ENCODE measurements at regions not wholly inside any gene's neighbourhood (a gene's known extent, or its start where the extent isn't known, plus 50 kb on each side); places are given as distances from the start of the nearest gene placed in this dataset.

DNA sequence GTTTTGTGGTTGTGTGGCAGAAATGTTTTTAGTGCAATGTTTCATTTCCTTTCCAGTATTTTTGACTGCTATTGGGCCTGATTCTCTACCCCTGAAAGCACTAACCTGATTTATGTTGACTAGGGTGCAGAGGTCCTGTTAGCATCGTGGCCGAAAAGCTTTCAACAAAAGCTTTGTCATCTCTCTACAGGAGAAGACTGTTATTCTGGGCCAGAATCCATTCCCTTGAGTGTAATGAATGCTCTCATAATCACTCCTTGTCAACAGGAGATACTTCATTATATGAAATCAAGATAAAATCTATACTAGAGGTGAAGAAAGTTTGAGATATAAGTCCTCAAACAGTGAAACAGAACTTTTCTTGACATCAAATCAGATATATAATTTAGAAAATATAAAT lies 195.5 kb downstream of the ZNF330 start:
- no peaks in the 10 kb centered on the region for H3K27me3 Mint-ChIP-seq (ENCODE audit: low read depth)
- no peak for DNase-seq (ENCODE audit: low spot score)
- CTCF ChIA-PET: no interaction called here
- no peak for TF ChIP-seq ZNF232 (CRISPR knock-in tag; IDR thresholded peaks at IDR 0.05)
- no peak for TF ChIP-seq SOX15 (CRISPR knock-in tag; IDR thresholded peaks at IDR 0.05)
- TF ChIP-seq FOXP1 (CRISPR knock-in tag; IDR thresholded peaks at IDR 0.05; ENCODE audit: borderline replicate concordance): no peak
- no peak for TF ChIP-seq ZNF512 (CRISPR knock-in tag; IDR thresholded peaks at IDR 0.05; ENCODE audit: borderline replicate concordance)
- no peak for TF ChIP-seq CBFB (CRISPR knock-in tag; IDR thresholded peaks at IDR 0.05; ENCODE audit: low read depth)
- TF ChIP-seq ZNF219 (CRISPR knock-in tag; IDR thresholded peaks at IDR 0.05; ENCODE audit: borderline replicate concordance): no peak
- no peak for TF ChIP-seq MYBL2 (CRISPR knock-in tag; IDR thresholded peaks at IDR 0.05)
- TF ChIP-seq FOXP4 (CRISPR knock-in tag; IDR thresholded peaks at IDR 0.05): no peak
- TF ChIP-seq JAZF1 (CRISPR knock-in tag; IDR thresholded peaks at IDR 0.05): no peak
- no peak for TF ChIP-seq ZNF317 (CRISPR knock-in tag; IDR thresholded peaks at IDR 0.05; ENCODE audit: borderline replicate concordance, low read depth)
- no peak for TF ChIP-seq GRHL2 (CRISPR knock-in tag; IDR thresholded peaks at IDR 0.05; ENCODE audit: insufficient replicate concordance, severe bottlenecking)
- no peak for TF ChIP-seq ZNF263 (CRISPR knock-in tag; IDR thresholded peaks at IDR 0.05; ENCODE audit: low read depth)
- no peak for TF ChIP-seq OVOL2 (CRISPR knock-in tag; IDR thresholded peaks at IDR 0.05; ENCODE audit: borderline replicate concordance)
- no peak for ATAC-seq
- H3K4me3 Mint-ChIP-seq: no peak overlapping the region
- H3K4me1 Mint-ChIP-seq: no peaks in the 10 kb centered on the region
- H3K9me3 Mint-ChIP-seq: no peaks in the 10 kb centered on the region
- POLR2A ChIA-PET: no interaction called here
- no peak overlapping the region for H3K27ac Mint-ChIP-seq
- H3K36me3 Mint-ChIP-seq: no peaks in the 10 kb centered on the region

DNA sequence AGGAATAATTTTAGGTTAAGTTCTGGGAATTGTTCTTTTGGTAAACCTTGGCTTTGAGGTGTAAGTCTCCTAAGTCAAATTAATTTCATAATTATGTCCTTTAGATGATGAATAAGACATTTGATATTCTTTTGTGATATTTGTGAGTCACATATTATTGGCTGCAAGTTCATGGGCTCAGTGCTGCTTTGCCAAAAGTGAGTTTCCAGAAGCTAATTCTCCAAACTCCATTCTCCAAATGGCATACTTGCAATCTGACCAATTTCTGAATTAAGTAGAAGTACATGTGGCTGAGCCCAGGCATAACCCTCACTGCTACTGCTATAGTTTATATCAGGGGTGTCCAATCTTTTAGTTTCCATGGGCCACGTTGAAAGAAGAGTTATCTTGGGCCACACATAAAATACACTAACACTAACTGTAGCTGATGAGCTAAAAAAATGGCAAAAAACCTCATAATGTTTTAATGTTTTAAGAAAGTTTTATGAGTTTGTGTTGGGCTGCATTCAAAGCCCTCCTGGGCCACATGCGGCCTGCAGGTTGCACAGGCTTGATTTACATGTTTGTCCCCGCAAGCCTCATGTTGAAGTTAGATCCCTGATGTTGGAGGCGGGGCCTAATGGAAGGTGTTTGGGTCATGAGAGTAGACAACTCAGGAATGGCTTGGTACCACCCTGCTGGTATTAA lies 196.1 kb downstream of the ZNF330 start:
- H3K27ac Mint-ChIP-seq: no peak overlapping the region
- no peak overlapping the region for H3K4me3 Mint-ChIP-seq
- DNase-seq (ENCODE audit: low spot score) (peak; percentile 13), ATAC-seq (0 out of 2 replicates have a peak, but pooled peaks have one; percentile 26)
- H3K4me1 Mint-ChIP-seq: no peaks in the 10 kb centered on the region
- H3K27me3 Mint-ChIP-seq (ENCODE audit: low read depth): no peaks in the 10 kb centered on the region
- CTCF ChIA-PET: no interaction called here
- POLR2A ChIA-PET: no interaction called here
- H3K9me3 Mint-ChIP-seq: no peaks in the 10 kb centered on the region
- TF ChIP-seq, protein P1, sequence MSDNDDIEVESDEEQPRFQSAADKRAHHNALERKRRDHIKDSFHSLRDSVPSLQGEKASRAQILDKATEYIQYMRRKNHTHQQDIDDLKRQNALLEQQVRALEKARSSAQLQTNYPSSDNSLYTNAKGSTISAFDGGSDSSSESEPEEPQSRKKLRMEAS (CRISPR knock-in tag; IDR thresholded peaks at IDR 0.05): no peak
- TF ChIP-seq MXD4 (CRISPR knock-in tag; IDR thresholded peaks at IDR 0.05; ENCODE audit: borderline replicate concordance): no peak
- no peaks in the 10 kb centered on the region for H3K36me3 Mint-ChIP-seq

- ChIA-PET POLR2A (no interaction called here), CTCF (no interaction called here)
- Mint-ChIP-seq H3K27me3 (ENCODE audit: low read depth) (no peaks in the 10 kb centered on the region), H3K4me1 (no peaks in the 10 kb centered on the region), H3K4me3 (no peak overlapping the region), H3K27ac (no peak overlapping the region), H3K9me3 (no peaks in the 10 kb centered on the region), H3K36me3 (no peaks in the 10 kb centered on the region)
- no peak for DNase-seq (ENCODE audit: low spot score)
- ATAC-seq: no peak
- no peak for TF ChIP-seq TEAD1 (CRISPR knock-in tag; IDR thresholded peaks at IDR 0.05)
- no peak for TF ChIP-seq ZNF425 (CRISPR knock-in tag; conservative IDR thresholded peaks at IDR 0.05)
- TF ChIP-seq, protein P2, sequence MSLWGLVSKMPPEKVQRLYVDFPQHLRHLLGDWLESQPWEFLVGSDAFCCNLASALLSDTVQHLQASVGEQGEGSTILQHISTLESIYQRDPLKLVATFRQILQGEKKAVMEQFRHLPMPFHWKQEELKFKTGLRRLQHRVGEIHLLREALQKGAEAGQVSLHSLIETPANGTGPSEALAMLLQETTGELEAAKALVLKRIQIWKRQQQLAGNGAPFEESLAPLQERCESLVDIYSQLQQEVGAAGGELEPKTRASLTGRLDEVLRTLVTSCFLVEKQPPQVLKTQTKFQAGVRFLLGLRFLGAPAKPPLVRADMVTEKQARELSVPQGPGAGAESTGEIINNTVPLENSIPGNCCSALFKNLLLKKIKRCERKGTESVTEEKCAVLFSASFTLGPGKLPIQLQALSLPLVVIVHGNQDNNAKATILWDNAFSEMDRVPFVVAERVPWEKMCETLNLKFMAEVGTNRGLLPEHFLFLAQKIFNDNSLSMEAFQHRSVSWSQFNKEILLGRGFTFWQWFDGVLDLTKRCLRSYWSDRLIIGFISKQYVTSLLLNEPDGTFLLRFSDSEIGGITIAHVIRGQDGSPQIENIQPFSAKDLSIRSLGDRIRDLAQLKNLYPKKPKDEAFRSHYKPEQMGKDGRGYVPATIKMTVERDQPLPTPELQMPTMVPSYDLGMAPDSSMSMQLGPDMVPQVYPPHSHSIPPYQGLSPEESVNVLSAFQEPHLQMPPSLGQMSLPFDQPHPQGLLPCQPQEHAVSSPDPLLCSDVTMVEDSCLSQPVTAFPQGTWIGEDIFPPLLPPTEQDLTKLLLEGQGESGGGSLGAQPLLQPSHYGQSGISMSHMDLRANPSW (CRISPR knock-in tag; conservative IDR thresholded peaks at IDR 0.05; ENCODE audit: low read depth): no peak
- TF ChIP-seq ZNF121 (CRISPR knock-in tag; IDR thresholded peaks at IDR 0.05): no peak
- TF ChIP-seq, protein P3, sequence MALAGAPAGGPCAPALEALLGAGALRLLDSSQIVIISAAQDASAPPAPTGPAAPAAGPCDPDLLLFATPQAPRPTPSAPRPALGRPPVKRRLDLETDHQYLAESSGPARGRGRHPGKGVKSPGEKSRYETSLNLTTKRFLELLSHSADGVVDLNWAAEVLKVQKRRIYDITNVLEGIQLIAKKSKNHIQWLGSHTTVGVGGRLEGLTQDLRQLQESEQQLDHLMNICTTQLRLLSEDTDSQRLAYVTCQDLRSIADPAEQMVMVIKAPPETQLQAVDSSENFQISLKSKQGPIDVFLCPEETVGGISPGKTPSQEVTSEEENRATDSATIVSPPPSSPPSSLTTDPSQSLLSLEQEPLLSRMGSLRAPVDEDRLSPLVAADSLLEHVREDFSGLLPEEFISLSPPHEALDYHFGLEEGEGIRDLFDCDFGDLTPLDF (CRISPR knock-in tag; IDR thresholded peaks at IDR 0.05): no peak
- no peak for TF ChIP-seq RELA (CRISPR knock-in tag; IDR thresholded peaks at IDR 0.05; ENCODE audit: borderline replicate concordance)
- no peak for TF ChIP-seq ZNF219 (CRISPR knock-in tag; IDR thresholded peaks at IDR 0.05; ENCODE audit: borderline replicate concordance)
- TF ChIP-seq, protein P4, sequence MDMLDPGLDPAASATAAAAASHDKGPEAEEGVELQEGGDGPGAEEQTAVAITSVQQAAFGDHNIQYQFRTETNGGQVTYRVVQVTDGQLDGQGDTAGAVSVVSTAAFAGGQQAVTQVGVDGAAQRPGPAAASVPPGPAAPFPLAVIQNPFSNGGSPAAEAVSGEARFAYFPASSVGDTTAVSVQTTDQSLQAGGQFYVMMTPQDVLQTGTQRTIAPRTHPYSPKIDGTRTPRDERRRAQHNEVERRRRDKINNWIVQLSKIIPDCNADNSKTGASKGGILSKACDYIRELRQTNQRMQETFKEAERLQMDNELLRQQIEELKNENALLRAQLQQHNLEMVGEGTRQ (CRISPR knock-in tag; IDR thresholded peaks at IDR 0.05): no peak
These were observed 196.7 kb downstream of the ZNF330 start for GRCh38 chr4:141417387-141417786.

Measured in WTC11 (cell line).